Retinal pigment epithelial cell (primary cell): ENCODE measurements at regions not wholly inside any gene's neighbourhood (a gene's known extent, or its start where the extent isn't known, plus 50 kb on each side); places are given as distances from the start of the nearest gene placed in this dataset.

Source experiments
- DNase-seq: peaks from one replicate; pipeline ENCODE4 v3.0.0-alpha.2; 2010; ENCODE audit warnings: low read depth
- H3K4me3 ChIP-seq: 2 replicates; pipeline ENCODE4 v1.5.1; 2011; ENCODE audit warnings: mild to moderate bottlenecking, low read length, control low read depth, moderate library complexity
- CTCF ChIP-seq: conservative IDR thresholded peaks from 2 replicates; pipeline ENCODE4 v1.5.1; 2011; ENCODE audit warnings: low read depth, low read length, control low read depth, inconsistent platforms

GRCh38 chr13:68261105-68261504 lies 1031.0 kb upstream of the PCDH9 start:
- TF ChIP-seq CTCF: peak; percentile 12
- DNase-seq: no peak
- H3K4me3 ChIP-seq: no peak overlapping the region

- H3K4me3 ChIP-seq: no peak overlapping the region
- DNase-seq: no peak
- no peak for TF ChIP-seq CTCF
Observed at GRCh38 chr13:68257111-68257842, 1027.1 kb upstream of the PCDH9 start.

GRCh38 chr13:68254151-68254550 lies 1024.0 kb upstream of the PCDH9 start:
- TF ChIP-seq CTCF: no peak
- no peak overlapping the region for H3K4me3 ChIP-seq
- DNase-seq: no peak

GRCh38 chr13:68234274-68234673 lies 1004.1 kb upstream of the PCDH9 start:
- no peak overlapping the region for H3K4me3 ChIP-seq
- no peak for DNase-seq
- no peak for TF ChIP-seq CTCF

- TF ChIP-seq CTCF: no peak
- H3K4me3 ChIP-seq: no peak overlapping the region
- DNase-seq: no peak
Observed at GRCh38 chr13:68232351-68233130, 1002.4 kb upstream of the PCDH9 start.

GRCh38 chr13:68214691-68215415 lies 984.7 kb upstream of the PCDH9 start:
- DNase-seq: no peak
- no peak for TF ChIP-seq CTCF
- H3K4me3 ChIP-seq: no peak overlapping the region
